ENCODE measurements at regions not wholly inside any gene's neighbourhood (a gene's known extent, or its start where the extent isn't known, plus 50 kb on each side); places are given as distances from the start of the nearest gene placed in this dataset.
"Not testable (repeated sequence)": the region's sequence is repeated elsewhere in the genome, so short reads cannot be mapped to it uniquely, and the experiment has no call there.

DNA sequence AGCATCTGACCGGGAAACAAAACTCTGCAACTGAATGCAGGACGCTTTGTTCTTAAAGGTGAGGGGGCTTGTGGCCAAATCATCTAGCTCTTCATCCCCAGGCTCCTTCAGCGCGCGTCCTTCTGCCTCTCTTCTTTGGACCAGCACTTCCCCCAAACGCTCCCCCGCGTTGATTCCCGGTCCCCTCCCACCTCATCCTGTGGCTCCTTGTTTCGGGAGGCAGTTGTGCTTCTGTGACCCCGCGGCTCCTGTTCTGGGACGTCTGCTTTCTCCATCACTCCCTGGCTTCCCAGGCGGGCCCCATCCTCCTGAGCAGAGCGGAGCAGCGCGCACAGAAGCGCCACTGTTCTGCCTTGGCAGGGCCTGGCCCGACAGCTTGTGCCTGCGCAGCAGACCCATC, 109.7 kb upstream of the ZNG1E start:
- DNase-seq (ENCODE audit: low spot score) = not testable (repeated sequence)

DNA sequence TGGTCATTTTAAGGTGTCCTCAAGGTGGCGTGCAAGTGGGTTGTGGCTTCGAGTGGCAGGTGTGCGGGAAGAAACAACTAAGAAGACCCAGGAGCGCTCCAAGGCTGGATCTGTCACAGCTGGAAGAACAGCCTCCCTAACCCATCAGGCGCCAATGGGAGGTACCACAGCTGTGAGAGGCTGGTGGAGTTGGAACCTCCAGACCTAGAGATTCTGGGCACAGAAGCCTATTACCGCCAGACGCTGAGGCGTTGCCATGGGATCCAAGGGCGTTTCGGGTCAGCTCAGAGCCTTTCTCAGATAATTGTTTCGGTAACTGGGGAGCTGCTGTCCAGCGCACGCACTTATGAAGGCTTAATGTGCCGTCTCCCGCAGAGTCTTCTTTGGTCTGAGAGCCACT, 156.7 kb upstream of the ZNG1E start:
- DNase-seq (ENCODE audit: low spot score) = not testable (repeated sequence)

DNA sequence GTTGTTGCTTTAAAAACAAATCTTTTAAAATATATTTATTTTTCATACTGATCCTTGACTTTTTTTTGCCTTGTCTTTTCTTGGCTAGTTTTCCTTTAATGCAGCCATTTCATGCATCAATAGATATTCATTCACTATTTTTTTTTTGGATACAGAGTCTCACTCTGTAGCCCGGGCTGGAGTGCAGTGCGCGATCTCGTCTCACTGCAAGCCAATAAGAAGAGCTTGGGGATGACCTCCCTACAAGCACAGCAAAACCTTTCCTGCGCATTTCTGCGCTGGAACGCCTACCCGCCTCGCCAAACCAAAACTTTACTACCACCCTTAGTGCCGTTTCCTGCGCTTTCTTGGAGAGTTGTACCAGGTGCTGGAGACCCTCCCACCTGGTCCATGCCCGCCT, 161.3 kb upstream of the ZNG1E start:
- not testable (repeated sequence) for DNase-seq (ENCODE audit: low spot score)

DNA sequence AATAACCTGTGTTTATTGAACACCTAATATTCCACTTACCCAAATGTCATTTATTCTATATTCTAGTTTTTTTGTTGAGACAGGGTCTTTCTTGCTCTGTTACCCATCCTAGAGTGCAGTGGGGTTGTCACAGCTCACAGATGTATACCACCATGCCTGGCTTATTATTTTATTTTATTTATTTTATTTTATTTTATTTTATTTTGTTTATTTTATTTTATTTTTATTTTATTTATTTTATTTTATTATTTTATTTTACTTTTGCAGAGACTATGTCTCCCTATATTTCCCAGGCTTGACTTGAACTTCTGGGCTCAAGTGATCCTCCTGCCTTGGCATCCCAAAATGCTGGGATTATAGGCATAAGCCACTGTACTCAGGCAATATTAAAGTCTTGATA, 167.8 kb upstream of the ZNG1E start:
- DNase-seq (ENCODE audit: low spot score) = not testable (repeated sequence)

DNA sequence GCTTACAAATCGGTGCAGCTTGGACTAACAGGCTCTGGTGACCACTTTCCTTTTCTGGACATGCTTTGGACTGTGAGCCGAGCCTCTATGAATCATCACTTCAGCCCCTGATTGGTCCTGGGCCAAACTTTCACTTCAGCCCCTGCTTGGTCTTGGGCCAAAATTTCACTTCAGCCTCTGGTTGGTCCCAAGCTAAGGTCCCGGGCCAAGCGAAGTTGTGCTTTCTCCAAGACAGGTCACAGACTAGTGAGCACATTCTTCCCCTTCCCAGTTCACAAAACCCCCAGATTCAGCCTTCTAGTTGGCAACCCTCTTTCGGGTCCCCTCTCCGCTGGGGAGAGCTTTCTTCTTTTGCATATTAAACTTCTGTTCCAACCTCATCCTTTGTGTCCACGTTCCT, 171.0 kb upstream of the ZNG1E start:
- DNase-seq (ENCODE audit: low spot score) = not testable (repeated sequence)

DNA sequence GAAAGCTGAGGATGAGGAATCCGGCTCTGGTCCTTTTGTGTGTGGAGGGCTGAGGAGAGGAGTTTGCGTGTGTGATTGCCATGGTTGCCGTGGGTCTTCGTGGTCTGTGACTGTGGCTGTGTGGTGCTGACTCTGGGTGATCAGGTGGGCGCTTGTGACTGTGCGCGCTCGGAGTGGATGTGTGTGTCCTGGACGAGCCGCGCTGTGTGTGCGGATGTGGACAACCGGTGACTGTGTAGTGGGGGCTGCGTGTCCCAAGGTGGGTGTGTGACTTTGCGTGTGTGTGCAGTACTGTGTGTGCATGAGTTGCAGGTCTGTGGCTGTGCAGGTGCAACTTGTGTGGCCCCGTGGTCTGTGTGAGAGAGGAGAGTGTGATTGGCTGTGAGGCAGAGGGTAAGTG, 172.0 kb upstream of the ZNG1E start:
- not testable (repeated sequence) for DNase-seq (ENCODE audit: low spot score)

DNA sequence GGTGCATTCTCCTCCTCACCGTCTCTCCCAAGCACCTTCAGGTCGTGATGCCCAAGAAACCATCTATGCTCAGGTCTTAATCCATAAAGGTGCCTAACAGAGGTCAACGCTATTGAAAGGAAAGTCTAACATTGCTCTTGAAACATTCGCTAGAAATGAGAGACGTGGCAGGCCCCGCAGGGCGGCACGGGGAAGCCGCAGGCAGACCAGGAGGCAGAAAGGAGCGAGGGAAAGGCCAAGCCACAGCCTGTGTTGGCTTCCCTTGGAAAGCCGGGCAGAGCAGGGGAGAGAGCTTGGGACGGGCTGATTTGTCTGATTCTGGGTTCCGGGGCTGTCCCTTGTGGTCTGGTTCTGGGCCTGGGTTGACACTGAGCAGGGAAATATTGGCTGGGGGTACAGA, 192.8 kb upstream of the ZNG1E start:
- not testable (repeated sequence) for DNase-seq (ENCODE audit: low spot score)

DNA sequence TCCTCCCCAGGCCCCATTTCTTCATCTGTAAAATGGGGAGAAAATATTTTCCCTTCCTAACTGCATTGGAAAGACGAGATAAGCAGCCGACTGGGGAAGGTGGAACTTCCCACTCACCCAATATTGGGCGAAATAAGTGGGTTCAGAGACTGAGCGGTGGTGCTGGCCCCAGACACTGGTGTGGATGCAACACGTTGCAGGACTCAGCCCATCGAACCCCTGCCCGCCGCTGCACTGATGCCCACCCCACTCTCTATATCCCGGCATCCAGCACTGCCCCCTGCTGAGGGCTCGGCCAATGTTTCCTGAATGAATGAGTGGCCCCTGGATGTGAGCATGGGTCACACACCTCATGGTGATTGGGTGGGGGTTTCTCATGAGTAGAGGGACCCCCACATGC, 194.4 kb upstream of the ZNG1E start:
- DNase-seq (ENCODE audit: low spot score) = not testable (repeated sequence)

DNA sequence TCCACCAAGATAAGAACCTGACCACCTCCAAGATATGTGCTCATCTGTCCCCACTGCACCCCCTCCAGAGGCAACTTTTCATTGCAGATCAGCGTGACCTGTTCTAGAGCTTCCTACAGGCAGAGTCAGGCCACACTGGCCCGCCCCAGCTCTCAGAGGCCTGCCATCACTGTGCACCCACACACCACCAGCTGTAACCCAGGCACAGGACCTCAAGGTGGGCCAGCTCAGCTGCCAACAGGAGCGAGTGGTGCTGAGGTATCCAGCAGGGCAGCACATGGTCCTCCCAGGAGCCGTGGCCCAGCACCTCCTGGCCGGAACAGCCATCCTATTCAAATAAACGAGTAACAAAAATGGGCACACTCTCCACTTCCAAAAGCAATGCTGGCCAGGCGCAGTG, 189.9 kb upstream of the FOXD4L5 start:
- DNase-seq (ENCODE audit: low spot score) = not testable (repeated sequence)

DNA sequence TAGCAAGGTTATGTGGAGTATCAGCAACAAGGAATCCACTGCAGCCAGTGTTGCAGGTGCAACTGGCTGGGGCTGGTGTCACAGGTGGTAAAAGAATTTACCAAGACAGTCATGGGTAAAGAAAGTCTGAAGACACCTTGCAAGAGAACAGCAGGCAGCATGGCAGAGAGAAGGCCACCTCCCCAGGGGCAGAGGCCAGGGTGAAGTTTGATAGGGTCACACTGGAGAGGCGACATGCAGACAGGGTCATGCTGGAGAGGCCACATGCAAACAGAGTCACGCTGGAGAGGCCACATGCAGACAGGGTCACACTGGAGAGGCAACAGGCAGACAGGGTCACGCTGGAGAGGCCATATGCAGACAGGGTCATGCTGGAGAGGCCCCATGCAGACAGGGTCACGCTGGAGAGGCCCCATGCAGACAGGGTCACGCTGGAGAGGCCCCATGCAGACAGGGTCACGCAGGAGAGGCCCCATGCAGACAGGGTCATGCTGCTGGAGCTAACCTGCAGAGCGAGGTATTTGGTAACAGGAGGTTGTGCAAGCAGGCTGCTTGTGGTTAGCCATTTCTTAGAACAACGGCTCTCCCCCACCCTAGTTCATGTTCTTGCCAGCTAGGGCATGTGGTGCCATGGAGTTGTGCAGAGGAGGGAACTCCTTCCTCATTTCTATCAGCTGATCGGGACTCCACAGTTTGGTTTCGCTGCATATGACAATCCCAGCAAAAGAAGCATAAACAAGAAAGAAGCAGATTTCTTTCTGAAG, 188.2 kb upstream of the FOXD4L5 start:
- DNase-seq (ENCODE audit: low spot score) = not testable (repeated sequence)

DNA sequence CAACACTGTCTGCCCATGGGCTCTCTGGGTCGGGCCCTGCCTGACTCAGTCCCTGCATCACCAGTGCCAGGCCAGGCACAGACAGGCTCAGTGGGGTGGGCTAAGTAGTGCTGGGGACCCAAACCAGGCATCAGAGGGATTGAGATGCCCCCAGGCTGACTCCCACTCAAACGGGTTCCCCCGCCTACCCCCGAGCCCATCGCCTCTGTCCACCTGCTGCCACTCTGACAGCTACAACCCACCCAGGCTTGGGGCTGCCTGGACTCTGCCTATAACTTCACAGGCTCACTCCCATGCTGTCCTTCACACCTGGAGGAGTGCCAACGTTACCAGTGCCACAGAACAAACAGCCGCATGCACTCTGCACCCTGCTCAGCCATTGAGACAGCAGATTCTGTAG, 186.1 kb upstream of the FOXD4L5 start:
- DNase-seq (ENCODE audit: low spot score) = not testable (repeated sequence)

DNA sequence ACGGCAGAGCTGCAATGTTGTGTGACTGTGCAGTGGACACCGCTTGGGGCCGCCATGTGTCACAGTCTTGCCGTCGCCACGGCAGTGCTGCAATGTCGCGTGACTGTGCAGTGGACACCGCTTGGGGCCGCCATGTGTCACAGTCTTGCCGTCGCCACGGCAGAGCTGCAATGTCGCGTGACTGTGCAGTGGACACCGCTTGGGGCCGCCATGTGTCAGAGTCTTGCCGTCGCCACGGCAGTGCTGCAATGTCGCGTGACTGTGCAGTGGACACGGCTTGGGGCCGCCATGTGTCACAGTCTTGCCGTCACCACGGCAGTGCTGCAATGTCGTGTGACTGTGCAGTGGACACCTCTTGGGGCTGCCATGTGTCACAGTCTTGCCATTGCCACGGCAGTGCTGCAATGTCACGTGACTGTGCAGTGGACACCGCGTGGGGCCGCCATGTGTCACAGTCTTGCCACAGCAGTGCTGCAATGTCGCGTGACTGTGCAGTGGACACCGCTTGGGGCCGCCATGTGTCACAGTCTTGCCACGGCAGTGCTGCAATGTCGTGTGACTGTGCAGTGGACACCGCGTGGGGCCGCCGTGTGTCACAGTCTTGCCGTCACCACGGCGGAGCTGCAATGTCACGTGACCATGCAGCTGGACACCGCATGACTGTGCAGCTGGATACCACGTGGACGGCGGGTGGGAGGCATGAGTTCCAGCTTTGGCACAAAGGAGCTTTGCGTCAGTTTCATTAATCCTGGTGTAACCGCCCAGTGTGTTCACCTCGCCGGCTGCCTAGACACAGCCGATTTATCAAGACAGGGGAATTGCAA, 182.1 kb upstream of the FOXD4L5 start:
- not testable (repeated sequence) for DNase-seq (ENCODE audit: low spot score)

DNA sequence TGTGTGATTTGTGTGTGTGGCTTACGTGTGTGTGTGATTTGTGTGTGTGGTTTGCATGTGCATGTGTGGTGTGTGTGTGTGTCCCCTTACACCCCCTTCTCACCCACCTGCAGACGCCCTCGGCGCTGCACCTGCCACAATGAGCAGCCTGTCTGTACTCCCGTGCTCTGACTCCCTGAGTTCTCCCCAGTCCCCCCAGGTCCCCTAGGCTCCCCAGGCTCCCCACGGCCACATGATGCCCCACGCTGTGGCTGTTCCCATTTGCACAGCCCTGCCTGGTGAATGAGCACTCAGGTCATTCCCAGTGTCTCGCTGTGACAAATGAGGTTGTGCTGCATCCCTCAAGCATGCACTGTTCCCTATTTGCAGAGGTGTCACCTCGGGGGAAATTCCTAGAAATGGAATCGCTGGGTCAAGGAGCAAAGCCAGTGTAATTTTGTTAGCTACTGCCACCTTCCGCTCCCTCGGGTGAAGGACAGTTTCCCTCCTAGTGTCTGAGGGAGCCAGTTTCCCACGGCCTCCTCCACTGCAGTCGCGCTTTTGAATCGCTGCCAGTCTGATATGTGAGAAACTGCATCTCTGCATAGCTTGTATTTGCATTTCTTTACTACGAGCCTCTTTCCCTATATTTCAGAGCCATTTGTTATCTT, 180.4 kb upstream of the FOXD4L5 start:
- not testable (repeated sequence) for DNase-seq (ENCODE audit: low spot score)

DNA sequence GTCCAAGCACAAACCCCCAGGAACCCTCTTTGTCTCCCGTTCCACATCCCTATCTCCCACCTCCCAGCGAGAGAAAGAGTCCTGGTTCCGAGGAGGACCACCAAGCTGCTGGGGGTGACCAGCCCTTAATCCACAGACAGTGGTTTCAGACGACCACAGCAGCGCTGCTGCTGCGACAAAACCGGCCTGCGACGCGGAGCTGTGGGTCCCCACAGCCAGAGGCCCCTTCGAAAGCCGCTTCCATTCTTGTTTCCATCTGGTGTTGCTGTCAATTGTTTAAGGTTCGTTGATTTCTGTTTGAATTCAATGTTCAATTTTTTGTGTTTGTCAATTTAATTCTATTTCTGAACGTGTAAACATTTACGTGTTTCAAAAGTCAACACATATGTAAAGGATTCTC, 177.5 kb upstream of the FOXD4L5 start:
- not testable (repeated sequence) for DNase-seq (ENCODE audit: low spot score)

DNA sequence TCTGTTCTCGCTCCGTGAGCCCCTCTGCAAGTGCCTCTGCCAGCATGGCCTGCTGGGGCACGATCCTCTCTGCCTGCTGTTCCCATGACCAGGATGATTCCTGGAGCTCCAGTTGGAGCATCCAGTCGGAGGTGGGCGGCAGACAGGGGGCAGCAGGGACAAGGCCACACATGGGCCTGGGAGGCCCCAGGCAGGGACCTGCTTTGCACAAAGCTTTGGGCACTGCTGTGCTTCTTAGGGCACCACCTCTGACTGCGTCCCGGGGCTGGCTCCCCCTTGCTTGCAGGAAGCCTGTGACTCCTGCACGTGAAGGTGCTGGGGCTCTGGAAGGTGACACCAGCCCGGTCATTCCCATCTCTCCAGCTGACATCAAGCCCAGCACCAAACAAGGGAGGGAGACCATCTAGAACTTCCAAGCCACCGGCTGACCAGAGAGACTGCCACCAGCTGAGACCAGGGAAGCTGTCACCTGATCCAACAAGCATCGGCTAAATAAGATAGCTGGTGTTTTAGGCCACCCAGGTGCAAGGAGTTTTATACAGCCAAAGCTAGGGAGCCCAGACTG, 174.8 kb upstream of the FOXD4L5 start:
- no peak for DNase-seq (ENCODE audit: low spot score)

DNA sequence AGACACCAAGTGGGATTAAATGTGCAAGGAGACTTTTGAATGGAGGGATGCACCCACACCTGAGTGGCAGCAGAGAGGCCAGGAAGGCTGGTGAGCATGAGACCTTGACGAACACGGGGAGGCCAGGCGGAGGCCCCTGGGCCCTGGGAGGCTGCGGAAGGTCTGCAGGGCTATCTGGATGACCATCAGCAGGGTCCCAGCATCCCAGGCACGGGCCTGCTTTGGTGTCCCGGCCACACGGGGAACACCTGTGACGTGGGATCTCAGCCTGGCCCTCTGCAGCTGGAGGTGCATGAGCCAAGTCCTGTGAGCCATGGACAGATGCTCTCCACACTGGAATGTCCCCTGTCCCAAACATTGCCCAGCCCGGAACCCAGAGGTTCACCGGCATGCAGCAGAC, 174.0 kb upstream of the FOXD4L5 start:
- no peak for DNase-seq (ENCODE audit: low spot score)

DNA sequence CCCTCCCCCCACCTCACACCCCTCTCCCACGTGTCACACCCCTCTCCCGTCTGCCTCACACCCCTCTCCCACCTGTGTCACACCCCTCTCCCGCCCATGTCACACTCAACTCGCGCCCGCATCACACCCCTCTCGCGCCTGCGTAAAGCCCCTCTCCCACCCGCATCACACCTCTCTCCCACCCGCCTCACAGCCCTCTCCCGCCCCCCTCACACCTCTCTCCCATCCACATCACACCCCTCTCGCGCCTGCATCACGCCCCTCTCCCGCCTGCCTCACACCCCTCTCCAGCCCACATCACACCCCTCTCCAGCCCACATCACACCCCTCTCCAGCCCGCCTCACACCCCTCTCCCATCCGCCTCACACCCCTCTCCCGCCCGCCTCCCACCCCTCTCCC, 173.5 kb upstream of the FOXD4L5 start:
- DNase-seq (ENCODE audit: low spot score) = no peak

DNA sequence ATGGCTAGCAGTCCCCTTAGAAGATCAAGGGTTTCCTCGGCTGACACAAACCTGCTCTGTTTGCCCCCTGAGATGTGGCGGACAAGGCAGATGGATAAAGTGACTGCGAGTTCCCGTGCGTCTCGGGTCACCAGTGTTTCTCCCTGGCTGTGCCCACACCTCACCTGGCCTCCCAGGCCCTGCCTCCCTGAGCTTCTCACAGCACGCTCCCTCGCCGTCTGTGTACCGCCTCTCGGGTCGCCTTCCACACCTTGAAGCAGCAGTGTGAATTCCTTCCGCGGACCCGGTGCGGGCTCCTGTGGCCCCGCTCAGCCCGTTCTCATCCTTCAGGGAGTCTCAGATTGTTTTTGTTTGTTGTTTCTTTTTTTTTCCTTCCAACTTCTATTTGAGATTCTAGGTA, 172.0 kb upstream of the FOXD4L5 start:
- DNase-seq (ENCODE audit: low spot score) = not testable (repeated sequence)

DNA sequence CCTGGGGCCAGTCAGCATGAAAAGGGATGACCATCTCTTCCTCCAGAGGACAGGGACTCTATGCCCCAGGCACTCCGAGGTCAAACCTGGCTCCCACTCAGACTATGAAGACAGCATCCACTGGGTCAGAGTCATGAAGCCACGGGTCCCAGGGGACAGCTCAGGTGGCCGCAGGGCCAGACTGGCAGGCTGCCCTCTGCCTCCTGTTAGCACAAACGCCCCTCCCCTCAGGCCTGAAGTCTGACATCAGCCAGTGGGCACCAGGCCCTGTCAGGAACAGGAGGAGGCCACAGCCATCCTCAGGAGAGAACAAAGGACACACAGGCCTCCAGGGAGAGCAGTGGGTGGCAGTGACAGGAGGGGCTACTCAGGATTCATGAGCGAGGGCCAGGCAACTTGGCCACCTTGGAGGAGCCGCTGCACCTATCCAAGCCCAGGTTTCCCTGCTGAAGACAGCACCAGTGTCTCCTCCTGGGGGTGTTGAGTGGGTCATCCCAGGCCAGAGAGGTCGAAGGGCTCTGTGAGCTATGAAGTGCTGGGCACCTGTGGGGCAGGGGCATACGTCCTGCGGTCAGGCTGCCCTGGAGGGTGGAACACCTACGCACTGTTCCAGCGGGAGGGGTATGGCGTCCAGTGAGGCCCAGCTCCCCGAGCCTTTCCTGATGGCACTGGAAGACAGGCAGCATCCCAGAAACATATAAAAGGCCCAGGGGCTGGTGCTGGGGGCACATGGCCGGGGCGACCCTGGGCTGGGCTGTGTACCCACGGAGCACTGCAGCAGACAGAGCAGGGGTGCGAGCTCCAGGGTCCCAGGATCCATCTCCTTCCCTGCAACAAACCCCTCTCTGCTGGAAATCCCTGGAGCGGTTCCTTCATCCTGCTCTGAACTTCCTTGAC, 171.0 kb upstream of the FOXD4L5 start:
- DNase-seq (ENCODE audit: low spot score) = not testable (repeated sequence)

DNA sequence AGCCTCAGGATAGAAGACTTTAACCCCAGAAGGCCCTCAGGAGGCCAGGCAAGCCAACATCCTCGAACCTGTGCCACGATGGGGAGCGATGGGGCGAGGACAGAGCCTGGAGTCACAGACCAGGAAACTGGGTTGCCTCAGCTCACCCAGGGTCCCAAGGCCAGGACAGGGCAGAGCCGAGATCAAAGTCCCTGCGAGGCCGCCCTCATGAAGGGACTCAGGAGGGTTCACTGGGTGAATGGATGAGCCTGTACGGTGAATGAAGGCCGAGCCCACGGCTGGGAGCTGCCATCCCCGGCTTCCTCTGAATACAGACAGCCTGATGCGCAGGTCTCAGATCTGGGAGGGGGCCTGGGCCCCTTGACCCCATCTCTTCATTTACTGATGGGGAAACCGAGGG, 170.1 kb upstream of the FOXD4L5 start:
- DNase-seq (ENCODE audit: low spot score) = not testable (repeated sequence)

DNA sequence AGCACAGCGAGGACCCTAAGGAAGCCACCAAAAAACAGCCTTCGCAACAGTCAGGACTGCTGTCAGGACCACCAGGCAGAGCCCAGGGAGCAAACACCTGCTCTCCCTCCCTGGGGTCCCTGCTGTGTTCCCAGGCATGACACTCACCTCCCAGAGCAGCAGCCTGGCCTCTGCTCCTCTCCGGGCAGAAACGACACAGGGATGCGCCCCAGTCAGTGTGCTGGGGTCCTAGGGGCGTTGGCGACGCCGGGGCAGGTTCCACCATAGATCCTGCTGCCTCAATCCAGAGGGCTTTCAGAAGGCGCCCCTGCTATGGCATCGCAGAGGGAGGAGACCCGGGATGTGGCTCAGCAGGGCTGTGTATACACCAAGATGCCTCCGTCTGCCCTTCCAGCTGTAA, 169.7 kb upstream of the FOXD4L5 start:
- DNase-seq (ENCODE audit: low spot score) = not testable (repeated sequence)
